ENCODE measurements at regions not wholly inside any gene's neighbourhood (a gene's known extent, or its start where the extent isn't known, plus 50 kb on each side); places are given as distances from the start of the nearest gene placed in this dataset.
"Not testable (repeated sequence)": the region's sequence is repeated elsewhere in the genome, so short reads cannot be mapped to it uniquely, and the experiment has no call there.

- DNase-seq (ENCODE audit: low read depth), result no peak
Measured at GRCh38 chr1:29409616-29410015, 173.3 kb downstream of the PTPRU start.

- DNase-seq (ENCODE audit: low read depth), result no peak
Measured at GRCh38 chr1:29408831-29409605, 172.7 kb downstream of the PTPRU start.

GRCh38 chr1:29406814-29407213, 170.5 kb downstream of the PTPRU start:
- no peak for DNase-seq (ENCODE audit: low read depth)

DNA sequence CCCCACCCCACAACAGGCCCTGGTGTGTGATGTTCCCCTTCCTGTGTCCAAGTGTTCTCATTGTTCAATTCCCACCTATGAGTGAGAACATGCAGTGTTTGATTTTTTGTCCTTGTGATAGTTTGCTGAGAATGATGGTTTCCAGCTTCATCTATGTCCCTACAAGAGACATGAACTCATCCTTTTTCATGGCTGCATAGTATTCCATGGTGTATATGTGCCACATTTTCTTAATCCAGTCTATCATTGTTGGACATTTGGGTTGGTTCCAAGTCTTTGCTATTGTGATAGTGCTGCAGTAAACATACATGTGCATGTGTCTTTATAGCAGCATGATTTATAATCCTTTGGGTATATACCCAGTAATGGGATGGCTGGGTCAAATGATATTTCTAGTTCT, 163.9 kb downstream of the PTPRU start:
- DNase-seq (ENCODE audit: low read depth), result not testable (repeated sequence)

DNA sequence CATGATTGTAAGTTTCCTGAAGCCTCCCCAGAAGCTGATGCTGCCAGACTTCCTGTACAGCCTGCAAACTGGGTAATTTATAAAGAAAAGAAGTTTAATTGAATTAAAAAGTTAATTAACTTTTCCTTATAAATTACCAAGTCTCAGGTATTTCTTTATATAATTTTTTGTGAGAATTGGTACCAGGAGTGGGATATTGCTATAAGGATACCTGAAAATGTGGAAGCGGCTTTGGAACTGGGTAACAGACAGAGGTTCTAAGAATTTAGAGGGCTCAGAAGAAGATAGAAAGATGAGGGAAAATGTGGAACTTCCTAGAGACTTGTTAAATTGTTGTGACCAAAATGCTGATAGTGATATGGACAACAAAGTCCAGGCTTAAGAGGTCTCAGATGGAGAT, 163.1 kb downstream of the PTPRU start:
- DNase-seq (ENCODE audit: low read depth), result no peak

DNA sequence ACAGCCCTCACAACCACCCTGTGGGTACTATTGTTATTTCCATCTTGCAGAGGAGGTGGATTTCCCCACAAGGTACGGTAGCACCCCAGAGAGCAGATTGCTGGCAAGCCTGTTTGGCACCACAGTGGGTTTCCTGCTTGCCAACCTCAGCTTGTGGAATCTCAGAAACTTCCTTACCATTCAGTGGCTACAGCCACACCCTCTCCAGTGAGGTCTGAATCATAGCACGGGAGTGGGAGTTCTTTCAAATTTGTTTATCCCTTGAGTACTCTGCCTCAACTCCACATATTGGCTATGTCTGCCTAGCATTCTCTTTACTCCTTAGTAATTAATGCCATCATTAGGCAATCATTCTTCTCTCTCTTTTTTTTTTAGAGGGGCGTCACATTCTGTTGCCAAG, 162.1 kb downstream of the PTPRU start:
- DNase-seq (ENCODE audit: low read depth), result no peak

GRCh38 chr1:29397981-29398380, 161.7 kb downstream of the PTPRU start:
- no peak for DNase-seq (ENCODE audit: low read depth)

DNA sequence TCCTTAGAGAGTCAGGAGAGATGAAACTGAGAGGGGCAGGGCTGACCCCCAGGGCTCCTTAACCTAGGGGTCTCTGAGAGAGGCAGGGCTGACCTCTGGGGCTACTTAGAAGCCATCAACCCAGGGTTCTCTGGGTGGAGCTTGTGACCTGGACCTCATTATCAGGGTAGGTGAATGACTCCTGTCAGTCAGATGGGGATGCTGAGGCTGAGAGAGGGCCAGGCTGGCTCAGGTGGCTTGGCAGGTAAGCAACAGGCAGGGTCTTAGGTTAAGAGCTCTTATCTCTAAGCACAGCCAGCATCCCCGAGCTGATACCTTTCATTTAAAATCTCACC, 160.9 kb downstream of the PTPRU start:
- no peak for DNase-seq (ENCODE audit: low read depth)

DNA sequence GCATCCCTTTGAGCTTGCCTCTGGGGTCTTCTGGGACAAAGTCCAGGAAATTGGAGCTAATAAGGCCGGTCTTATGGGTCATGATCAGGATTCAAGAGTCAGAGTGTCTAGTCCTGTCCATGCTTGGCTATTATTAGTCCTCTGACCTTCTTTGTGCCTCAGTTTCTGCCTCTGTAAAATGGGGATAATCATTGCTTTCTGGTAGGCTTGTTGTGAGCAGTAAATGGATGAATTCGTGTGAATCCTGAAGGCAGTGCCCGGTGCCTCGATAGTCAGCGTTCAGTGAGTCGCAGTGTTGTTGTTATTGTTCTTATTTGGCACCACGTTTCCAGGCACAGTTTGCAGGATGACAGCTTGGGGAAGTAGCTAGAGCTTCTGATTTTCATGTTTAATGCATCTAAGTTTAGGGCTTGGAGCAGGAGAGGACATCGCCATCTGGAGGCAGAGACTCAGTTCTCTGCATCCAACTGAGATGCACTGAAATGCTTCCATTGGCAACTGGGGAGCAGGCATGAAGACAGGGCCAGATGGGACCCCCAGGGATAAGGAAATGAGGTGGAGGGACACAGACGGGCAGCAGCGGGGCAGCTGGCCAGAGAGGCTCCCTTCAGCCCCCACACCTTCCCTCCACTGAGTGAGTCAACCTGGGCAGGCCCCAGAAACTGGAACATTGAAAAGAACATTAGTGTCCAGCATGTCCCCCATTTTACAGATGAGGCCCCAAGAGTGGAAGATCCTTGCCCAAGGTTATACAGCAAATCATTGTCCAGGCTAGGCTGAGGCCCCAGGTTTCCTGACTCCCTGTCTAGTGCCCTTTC, 160.3 kb downstream of the PTPRU start:
- no peak for DNase-seq (ENCODE audit: low read depth)

- no peak for DNase-seq (ENCODE audit: low read depth)
Measured at GRCh38 chr1:29395736-29396437, 159.6 kb downstream of the PTPRU start.

DNA sequence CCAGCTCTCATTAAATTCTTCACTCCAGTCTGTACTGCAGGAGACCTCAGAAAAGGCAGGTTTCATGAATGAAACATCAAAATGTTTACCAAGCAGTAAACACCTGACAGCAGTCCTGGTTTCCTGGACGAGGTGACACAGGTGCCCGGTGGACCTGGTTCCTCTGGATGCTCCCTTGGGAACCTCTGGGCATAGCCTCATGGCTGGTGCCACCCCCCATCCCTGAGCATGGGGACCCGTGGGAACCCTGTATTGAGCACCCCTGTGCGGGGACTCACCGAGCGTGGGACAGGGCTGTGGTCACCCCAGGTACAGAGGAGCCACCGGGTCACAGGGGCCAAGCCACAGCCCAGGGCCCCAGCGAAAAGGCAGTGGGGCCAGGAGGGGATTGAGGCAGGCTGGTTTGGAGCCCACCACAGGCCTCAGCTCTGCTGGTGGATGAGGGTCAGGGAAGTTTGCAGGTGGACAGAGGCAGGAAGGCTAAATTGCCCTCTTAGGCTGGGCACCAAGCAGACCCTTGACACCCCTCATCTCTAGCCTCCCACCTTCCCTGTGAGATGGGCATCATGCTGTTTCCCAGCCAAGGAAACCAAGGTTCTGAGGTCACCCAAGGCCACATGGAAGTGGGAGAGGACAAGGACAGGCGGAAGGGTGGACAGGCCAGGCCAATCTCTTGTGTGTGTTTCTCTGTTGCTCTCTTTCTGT, 158.4 kb downstream of the PTPRU start:
- DNase-seq (ENCODE audit: low read depth), result no peak

- no peak for DNase-seq (ENCODE audit: low read depth)
Measured at GRCh38 chr1:29393451-29393826, 157.1 kb downstream of the PTPRU start.

- DNase-seq (ENCODE audit: low read depth), result no peak
Measured at GRCh38 chr1:29392486-29393450, 156.4 kb downstream of the PTPRU start.

- DNase-seq (ENCODE audit: low read depth), result no peak
Measured at GRCh38 chr1:29392036-29392435, 155.7 kb downstream of the PTPRU start.

- DNase-seq (ENCODE audit: low read depth), result no peak
Measured at GRCh38 chr1:29391362-29391880, 155.1 kb downstream of the PTPRU start.

DNA sequence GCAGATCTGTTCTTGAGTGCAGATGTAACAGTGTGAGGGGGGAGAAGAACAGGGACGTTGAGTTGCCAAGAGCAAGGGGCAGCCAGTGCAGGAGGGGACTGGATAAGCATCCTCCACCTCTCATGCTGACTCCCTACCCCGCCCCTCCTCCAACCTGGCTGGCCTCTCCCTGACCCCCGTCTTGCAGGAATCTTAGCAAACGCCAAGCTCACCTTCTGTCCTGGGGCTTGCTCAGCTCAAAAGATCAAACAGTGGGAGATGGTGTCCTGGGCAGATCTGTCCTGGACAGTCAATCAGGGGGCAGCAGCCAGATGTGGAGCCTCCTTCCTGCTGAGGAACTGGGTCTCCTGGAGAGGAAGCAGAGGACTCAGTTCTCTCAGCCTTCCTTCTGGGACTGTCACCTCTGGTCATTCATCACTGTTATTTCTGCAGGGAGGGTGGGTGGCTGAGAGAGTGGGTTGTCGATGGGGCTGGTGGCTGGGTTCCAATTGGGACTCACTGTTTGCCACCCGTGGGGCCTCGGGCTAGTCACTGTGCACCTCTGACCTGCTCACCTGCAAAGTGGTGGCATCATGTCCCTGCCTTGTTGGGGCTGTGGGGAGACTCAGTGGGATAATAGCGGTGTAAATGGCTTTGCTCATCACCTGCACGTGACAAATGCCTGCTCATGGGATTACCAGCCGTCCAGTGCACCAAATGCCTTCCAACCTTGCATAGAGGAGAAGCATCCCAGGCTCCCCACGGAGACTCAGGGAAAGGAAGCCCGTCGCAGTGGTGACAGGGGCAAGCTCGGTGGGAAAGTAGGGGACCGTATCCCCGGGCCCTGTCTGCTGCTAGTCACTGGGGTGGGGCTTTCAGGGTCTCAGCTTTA, 154.4 kb downstream of the PTPRU start:
- DNase-seq (ENCODE audit: low read depth), result no peak

DNA sequence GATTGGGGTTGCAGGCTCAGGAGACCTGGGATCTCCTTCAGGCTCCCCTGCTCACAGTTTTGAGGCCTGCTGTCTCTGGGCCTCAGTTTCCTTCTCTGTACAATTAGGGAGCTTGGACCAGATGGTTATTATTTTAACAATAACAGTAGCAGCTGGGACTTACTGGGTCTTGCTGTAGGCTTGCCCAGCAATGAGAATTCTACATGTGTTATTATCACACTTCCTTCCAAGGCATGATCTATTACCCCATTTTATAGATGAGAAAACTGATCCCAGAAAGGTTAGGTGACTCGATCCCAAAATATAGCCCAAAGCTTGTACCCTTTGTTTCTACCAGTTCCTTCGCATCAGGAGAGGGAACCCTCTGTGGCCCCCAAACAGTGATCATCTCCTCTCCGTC, 153.8 kb downstream of the PTPRU start:
- DNase-seq (ENCODE audit: low read depth), result no peak

- DNase-seq (ENCODE audit: low read depth), result no peak
Measured at GRCh38 chr1:29389533-29390041, 153.3 kb downstream of the PTPRU start.

DNA sequence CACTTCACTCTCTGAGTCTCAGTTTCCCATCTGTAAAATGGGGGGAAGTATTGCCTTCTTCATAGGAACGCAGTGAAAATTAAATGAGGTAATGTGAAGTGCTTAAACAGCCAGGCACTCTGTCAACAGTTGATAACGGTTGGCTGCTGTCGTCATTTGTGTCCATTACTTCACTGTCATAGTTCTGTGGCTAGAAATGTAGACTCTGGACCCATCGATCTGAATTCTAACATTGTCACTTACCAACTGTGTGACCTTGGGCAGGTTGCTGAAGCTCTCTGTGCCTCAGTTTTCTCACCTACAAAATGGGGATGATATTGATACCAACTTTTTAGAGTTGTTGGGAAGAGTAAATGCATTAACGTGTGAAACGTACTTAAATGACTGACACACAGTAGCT, 152.6 kb downstream of the PTPRU start:
- no peak for DNase-seq (ENCODE audit: low read depth)

- no peak for DNase-seq (ENCODE audit: low read depth)
Measured at GRCh38 chr1:29388170-29388569, 151.8 kb downstream of the PTPRU start.
